Kidney glomerular epithelial cell (primary cell): ENCODE measurements at regions not wholly inside any gene's neighbourhood (a gene's known extent, or its start where the extent isn't known, plus 50 kb on each side); places are given as distances from the start of the nearest gene placed in this dataset.

Experiments
- DNase-seq: peaks from one replicate; lab custom pipeline; 2025; lab: John Stamatoyannopoulos, UW

DNA sequence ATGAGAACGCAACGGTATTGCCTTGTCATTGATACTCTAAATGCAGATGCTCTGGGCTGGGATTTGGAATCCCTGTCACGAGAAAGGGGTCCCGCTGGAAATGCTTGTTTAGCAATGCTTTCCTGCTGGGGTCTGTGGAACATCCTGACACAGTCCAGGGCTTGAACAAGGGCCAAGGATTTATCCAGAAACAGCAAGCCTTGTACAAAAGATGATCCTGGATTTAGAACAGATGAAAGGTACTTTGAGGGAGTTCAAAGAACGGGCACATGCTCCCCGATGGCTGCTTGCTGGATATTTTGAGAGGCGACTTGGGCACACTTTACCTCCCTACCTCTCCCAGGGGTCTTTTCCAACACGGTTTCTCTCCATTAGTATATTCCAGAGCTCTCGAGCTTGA, 108.1 kb upstream of the CELF4 start:
- no peak for DNase-seq

DNA sequence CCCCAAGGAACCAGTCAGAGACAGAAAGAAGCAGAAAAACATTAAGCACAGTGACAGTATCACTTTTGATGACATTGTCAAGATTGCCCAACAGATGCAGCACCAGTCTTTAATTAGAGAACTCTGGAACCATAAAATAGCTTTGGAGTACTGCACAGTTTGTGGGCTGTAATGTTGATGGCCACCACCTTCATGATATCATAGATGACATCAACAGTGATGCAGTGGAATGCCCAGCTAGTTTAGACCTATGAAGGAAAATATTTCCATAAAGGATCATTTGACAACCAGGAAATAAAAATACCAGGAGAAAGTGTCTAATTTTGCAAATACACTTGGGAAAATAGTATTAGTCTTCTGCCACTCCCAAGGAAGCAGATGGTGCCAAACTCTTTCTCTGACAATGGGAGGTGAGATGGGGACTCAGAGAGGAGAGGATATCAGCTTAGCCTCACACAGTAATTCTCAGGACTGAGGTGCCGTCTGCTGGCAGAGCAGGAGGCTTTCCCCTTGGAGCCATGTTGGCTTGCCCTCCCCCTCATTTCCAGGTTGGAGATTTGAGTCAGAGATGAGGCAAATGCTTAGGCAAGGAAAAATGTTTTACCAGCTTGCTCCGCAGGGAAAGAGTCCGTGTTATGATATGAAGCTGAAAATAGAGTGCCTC, 107.5 kb upstream of the CELF4 start:
- no peak for DNase-seq

DNA sequence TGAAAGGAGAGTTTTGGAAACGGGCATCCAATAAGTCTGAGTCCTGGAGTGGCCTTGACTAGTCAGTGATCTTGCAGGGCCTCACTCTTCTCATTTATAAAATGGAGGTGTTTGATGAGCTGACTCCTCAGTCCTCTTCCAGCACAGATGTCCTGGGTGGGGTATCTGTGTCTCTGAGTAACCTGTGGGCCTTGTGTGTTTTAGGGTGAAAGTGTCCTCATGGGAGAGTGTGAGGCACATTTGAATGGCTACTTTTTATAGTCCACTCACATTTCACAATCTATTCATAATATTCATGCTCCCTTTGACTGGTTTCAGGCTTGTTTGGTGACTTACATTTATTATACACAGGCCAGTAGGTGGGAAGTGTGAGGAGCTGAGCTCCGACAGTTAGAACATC, 106.4 kb upstream of the CELF4 start:
- no peak for DNase-seq

DNA sequence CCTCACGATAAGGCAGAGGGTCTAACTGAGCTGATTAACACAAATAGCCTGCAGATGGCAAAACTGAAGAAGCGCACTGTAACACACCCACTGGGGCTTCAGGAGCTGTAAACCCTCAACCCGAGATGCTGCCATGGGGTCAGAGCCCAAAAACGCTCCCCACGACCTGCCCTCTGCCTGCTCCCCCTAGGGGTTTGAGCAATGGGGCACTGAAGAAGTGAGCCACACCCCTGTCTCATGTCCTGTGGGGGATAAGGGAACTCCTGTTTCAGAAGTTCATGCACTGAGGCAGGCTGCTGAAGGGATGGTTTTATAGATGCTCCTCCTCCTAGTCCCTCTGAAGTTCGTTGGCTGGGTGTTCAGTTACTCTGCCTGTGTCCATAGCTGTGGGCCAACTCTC, 105.9 kb upstream of the CELF4 start:
- DNase-seq, result no peak

DNA sequence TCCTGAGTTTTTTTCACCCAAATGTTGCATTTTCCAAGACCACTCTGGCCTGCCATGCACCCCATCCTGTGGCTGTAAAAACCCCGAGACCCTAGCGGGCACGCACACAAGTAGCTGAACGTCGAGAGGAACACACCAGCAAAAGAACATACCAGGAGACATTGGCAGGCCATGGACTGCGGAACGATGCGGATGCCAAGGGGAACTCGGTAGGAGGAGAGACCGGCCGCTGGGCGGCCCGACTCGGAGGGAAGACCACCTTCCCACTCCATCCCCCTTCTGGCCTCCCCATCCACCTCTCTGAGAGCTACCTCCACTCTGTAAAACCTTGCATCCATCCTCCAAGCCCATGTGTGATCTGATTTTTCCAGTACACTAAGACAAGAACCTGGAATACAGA, 105.5 kb upstream of the CELF4 start:
- no peak for DNase-seq

DNA sequence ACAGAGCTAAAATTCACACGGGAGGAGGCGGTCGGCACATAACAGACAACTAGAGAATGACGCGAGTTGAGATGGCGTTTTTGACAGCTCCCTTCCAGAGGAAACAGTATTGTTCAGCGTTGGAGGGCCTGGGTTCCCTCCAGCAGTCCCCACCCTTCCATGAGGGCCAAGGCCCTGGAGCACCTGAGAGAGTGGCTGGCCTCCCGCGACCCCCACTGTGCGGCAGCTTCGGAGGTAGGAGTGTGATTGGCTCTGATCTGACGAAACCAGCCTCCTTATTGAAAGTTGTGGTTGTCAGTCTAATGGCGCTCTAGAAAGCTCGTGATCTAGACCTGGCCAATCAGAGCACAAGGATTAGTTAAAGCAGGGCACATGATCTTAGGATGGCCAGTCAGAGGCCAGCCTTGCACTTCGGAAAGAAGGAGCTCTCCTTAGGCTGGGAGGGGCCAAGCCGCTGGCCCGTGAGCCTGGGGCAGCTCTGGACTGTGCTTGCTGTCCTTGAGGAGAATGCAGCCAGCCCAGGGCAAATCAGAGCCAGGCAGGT, 104.5 kb upstream of the CELF4 start:
- no peak for DNase-seq

DNA sequence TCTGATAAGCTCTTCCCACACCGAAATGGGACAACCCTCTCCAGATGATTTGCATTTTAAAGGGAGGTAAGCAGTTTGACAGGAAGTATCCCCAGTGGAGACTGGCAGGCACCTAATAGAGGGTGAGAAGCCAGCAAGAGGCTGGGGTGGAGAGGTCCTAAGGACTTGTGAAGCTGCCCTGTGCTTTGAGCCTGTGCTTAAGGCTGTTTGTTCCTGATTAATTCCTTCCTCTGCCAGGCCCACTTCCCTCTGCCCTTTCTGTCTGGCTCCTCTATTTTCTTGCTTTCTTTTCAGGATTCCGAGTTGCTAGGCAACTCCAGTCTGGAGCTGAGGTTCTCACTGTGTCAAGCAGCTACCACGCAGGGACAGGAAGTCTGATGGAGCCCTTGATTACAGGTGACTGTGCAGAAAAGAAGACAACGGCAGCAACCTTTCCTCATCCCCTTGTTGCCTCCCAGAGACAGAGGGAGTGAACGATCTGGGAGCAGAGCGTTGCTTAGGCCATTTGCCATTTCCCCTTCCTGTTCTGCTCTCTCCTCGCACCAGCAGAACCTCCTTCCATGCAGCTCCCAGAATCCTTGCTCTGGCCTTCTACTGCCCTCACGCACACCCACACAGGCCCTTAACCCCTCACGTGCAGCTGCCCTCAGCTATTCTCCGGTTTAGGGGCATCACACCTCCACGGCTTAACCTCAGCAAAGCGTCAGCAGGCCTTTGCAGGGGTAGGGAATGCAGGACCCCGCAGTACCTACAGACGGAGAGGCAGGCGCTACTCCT, 103.6 kb upstream of the CELF4 start:
- no peak for DNase-seq

DNA sequence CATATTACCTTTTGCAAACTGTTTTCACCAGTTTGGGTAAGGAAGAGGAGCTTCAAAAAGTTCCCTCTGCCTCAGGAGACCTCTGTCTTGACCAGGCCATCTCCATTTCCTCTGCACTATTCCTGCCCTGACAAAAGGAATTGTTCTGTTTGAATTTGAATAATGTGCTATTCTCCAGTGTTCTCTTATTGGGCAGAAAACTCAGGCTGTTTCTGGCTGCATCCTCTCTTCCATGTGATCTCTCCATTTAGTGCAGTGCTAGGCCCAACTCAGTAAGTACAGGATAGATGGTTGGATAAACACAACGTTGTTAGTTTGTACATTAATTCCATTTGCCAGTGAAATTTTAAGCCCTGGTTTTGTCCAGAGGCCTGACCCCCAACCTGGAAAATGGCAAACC, 102.2 kb upstream of the CELF4 start:
- DNase-seq, result no peak

DNA sequence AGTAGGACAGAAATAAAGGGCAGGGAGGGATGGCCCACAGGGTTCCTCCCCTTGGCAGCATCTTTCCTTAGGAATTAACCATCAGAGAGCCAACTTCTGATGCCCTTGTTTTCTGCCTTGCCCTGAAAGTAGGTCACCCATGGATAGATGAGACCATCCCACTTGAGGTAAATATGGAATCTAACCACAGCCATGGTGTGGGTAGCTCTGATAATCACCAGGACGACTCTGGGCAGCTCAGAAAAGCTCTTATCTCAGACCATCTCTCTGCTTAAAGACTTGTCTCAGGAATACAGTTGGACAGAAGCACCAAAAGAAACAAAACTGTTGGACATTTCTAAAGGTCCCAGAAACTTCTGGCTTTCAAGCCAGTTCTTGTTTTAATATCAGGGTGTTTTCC, 101.4 kb upstream of the CELF4 start:
- DNase-seq, result no peak

DNA sequence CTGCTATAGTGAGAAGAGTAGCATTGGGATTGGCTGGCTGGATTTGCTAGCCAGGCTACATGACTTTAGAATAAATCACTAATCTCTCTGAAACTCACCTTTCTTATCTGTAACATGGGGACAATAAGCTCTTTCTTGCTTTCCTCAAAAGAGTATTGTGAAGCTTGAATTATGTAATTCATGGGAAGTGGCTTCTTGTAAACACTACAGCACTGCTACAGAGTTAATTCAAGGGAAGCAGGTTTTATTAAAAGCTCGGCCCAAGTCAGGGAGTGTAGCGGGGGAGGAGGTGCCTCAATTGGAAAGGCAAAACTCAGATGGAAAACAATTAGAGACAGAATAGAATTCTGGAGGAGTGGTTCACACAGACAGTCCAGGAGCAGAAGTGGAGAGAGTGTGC, 100.9 kb upstream of the CELF4 start:
- DNase-seq, result no peak

DNA sequence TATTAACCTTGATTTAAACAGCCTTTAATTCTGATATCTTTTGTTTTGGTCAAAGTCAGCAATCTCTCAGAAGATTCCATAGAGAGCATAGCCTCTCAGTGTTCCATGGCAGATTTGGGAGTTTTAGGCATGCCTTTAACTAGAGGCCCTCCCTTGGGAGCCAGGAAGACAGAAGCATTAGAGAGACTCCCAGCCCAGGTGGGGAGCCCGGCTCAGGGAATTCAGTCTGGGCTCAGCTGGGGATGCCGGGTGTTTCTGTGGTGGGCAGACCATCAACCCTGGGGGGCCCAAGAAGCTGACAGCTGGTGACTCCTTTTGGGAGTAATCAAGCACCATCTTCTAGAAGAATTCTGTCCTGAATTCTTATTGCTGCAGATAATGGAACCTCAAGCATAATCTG, 99.7 kb upstream of the CELF4 start:
- DNase-seq, result no peak

DNA sequence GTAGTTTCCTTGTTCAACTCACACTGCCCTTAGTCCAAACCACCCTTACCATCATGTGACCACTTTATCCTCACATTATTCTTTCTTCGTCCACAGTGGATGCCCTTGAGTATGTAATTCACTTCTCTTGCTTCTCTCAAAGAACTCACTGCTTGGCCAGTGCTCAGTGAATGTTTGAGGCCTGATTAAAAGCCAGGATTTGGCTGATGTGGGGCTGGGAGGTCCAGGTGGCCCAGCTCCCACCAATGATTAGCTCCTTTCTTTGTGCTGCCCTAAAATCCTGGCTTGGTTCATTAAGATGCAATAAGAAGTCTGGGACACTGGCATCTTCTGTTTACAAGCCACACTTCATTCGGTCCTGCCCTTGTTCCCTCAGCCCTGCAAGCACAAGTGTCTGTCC, 97.8 kb upstream of the CELF4 start:
- DNase-seq, result no peak

DNA sequence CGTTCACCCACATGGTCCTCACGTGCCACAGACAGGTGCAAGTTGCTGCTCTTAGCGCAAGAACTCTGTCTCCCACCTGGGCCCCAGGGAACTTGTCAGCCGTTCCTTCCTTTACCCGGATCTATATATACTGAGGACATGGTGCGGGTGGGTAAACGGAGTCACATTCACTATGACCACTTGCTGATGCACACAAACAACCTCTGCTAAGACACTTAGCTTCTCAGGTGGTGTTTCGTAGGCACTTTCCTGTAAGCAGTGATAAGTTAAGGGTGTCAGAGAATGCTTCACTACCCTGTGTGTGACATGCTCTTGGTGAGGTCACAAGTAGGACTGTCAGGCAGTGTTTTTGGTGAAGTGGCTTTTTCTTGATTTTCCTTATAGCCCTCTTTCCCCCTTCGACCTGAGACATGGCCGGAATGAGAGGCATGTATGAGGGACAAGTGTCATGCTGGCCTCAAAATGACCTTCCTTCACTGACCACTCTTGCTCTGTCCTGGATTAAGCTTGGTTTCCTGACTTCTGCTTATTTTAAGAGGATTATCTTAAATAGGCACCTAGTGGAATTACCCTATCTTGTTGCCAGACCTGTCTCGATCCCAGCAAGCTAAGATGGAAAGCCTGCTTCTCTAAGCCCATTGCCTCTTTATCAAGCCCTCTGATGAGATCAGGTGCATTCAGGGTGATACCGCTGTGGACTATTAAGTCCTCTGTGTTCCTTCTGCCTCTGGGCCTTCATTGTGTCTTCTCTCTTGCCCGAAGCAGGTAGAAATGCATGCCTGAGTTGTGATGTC, 97.1 kb upstream of the CELF4 start:
- DNase-seq, result no peak

DNA sequence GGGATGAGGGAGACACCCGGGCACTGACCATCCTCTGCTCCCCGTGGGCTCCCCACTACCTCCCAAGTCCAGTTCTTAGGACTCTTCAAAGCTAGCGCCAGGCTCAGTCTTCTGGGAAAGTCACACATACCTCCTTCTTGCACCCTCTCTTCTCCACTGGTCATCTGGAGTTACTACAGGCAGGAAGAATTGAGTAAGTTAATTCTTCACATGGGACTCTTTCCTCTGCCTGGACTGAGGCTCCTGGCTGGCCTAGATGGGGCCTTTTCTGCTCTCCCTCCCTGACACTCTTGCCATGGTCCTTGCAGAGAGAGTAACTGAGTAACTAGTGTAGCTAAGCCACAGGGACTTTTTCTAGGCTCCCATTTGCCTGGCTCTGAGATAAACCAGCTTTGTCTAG, 96.5 kb upstream of the CELF4 start:
- DNase-seq, result no peak

DNA sequence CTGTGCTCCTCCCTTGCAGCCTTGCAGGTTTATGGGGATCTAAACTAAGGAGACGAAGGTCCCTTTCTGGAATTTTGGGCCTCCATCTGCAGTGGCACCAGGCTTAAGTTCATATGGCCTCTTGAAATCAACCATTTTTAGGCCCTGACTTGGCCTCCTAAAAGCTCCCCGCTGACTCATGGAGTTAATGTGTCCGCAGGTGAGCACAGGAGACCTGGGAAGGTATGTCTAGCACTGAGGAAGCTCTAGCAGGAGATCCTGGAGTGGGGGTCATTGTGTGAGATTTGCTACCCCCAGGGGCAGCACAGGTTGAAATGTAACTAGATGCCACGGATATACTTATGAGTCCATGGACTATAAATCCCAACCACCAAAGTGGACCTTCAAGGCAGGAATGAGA, 95.9 kb upstream of the CELF4 start:
- no peak for DNase-seq

DNA sequence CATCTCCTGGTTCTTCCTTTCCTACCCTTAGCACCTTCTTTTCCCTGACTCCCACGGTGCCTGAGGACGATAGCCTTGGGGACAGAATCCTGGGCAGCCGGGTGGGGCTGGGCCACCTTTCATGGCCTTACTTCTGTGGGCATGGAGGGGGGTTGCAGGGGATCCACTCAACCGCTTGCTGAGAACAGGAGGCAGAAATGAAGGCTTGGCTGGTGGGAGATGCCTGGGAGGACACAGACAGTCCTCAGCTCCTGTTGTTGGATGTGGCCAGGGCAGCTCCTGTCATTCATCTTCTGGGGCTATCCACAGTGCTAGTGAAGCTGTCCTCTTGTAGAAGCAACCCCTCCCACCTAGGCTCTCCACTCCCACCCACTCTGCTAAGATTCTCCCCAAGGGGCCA, 95.5 kb upstream of the CELF4 start:
- DNase-seq, result no peak

DNA sequence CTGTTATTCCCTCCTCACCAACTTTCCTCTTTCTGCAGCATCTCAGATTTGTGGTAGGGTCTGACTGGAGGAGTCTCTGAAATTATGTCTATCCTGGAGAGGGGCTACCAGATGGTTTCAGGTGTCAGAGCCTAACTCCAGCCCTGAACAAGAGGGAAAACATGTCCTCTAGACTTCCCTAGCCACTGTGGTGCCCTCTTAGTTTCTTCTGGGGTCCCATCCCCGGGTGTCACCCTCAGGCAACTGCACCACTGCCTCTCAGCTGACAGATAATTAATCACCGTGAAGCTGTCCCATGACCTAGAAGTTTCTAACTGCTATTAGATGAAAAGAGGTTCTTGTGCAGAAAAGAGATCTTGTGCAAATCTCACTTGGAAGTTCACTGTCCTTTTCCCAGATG, 95.1 kb upstream of the CELF4 start:
- DNase-seq, result no peak

DNA sequence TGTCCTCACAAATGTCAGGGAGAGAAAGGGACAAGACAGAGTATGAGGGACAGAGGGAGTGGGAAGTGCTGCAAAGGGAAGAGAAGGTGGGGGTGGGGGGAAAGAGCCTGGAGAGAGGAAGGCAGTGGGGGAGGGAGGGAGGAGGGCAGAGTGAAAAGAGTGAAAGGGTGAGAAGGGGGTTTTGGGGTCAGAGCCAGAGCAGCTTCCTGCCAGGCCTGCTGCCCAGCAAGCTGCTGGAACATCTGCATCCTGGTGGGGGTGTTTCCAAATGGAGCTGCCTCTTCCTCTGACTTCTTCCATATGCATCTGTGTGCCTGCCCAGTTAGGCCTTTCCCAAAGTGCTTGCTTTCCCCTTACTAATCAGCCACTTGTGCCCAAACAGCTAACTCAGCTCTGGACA, 94.3 kb upstream of the CELF4 start:
- no peak for DNase-seq

DNA sequence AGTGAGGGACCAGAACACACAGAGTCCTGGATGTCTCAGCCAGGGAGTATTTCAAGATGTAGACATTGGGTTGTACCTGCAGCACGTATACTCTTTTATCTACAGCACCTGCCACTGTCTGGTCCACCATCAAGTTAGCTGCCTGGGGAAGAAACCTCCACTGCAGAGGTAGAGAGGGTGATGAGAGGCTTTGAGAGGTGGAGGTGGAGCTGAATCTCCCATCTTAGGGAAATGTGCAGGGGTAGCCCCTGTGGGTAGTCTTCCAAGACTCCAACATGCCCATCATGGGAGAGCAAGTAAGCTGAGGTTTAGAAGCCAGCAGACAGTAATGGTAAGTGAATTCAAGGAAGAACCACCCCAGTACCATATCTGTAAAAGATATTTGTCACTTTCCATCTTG, 93.3 kb upstream of the CELF4 start:
- no peak for DNase-seq

DNA sequence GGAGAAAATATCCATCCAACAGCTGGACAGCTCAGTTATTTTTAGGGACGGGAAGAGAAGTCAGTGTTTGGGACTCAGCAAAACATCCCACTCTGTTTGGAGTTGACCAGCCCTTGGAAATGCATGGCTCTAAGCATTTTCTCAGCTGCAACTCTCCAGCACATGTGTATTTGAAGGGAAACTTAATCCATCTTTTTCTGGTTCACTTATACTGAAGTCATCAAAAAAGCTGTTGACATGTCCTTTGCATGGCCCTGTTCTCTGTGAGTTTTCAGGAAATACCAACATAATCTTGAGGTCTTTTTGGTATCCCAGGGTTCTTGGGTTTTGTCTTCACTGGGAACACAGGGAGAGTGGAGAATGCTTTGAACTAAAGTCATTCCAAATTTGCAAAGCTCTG, 91.9 kb upstream of the CELF4 start:
- no peak for DNase-seq

DNA sequence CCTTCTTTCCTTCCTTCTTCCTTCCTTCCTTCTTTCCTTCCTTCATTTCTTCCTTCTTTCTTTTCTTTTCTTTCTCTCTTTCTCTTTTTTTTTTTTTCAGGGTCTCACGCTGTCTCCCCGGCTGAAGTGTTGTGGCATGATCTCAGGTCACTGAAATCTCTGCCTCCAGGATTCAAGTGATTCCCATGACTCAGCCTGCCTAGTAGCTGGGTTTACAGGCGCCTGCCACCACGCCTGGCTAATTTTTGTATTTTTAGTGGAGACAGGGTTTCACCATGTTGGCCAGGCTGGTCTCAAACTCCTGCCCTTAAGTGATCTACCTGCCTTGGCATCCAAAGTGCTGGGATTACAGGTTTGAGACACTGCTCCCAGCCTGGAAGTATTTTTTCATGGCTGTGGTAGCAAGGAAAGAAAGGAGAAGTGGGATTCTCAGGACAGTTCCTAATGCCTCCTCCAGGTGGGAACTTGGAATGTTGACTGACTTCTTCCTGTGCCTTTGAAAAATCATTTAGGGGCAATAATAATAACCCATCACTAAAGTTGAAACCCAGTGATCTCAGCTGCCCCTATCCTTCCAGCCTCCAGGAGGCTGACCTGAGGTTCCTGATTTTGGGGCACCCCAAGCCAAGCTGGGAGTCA, 89.3 kb upstream of the CELF4 start:
- no peak for DNase-seq

DNA sequence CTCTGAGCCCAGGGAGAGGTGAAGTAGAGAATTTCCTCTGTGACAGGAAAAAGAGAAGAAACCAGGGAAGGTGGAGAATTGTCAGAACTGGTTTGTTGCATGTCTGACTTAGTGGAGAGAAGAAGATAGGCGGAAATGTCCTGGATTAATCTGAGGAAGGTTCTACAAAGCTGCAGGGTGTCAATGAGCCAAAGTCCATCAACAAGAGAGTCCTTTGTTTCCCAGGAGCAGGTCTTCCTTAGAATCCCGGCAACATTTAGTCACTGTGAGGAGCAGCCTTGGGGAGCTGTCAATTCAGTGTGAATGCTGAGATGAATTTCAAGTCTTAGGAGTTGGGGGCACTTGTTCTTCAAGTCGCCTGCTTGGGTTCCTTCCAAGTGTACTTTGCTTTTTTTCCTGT, 88.4 kb upstream of the CELF4 start:
- no peak for DNase-seq

DNA sequence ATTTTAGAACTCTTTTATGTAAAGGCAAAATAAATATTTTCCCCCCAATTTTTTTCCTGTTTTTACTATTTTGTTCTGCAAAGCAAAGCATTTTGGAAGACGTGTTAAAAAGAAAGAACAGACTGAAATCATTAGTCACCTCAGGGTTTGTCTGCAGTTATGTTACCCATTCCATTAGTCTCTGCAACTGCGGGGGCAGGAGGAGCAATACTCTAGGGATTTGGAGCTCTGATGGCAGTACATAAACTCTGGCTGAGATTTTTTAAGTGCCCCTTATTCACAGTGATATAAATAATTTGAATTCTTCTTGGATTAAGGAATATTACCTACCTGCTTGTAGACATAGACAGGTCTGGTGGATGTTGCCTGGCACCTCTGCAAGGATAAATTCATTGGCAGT, 88.0 kb upstream of the CELF4 start:
- DNase-seq, result no peak
